ENCODE measurements at regions not wholly inside any gene's neighbourhood (a gene's known extent, or its start where the extent isn't known, plus 50 kb on each side); places are given as distances from the start of the nearest gene placed in this dataset.
"Not testable (repeated sequence)": the region's sequence is repeated elsewhere in the genome, so short reads cannot be mapped to it uniquely, and the experiment has no call there.

- no peak for TF ChIP-seq GABPB1 (CRISPR knock-in tag; IDR thresholded peaks at IDR 0.05)
- no peak for TF ChIP-seq ZNF317 (CRISPR knock-in tag; IDR thresholded peaks at IDR 0.05; ENCODE audit: borderline replicate concordance, low read depth)
Measured at GRCh38 chr20:12847872-12848271, 160.9 kb upstream of the SPTLC3 start (continued).

DNA sequence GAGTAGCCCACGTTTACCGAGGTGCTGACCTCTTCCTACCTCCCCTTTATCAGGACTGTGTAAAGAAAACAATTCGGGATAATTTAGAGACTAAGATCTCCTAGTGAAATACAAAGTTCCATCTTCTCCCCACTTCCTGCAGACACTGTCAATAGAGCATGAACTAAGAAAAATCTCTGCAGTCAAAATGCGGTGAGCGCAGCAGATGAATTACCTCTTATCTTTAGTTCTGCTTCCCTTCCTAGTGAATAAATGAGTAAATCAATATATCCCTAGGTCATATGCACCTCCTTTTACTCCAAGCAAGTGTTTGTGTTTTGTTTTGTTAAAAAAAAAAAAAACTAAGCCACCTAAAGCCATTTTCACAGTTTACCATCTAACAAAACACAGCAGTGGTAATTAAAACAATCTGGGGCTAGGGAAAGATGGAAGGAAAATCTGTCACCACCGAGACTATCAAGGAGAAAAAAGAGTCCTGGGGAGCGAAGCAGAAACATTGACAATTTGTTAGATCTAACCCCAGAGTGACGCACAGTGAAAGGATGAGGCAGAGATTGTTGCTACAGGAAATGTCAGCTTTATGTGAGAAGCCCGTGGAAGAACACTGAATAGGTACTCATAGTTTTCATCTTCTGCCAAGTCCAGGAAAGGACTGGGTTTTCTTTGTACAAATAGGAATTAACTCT, 159.4 kb upstream of the SPTLC3 start:
- Mint-ChIP-seq H3K4me1 (peaks cover 11% of the 10 kb centered on the region), H3K27me3 (ENCODE audit: low read depth) (0 out of 2 replicates have a peak, but pooled peaks cover 3% of the 10 kb centered on the region), H3K9me3 (peaks cover 1% of the 10 kb centered on the region; the same call in 1 of the 2 replicates), H3K4me3 (no peak overlapping the region), H3K27ac (no peak overlapping the region), H3K36me3 (no peaks in the 10 kb centered on the region)
- POLR2A ChIA-PET = no interaction called here
- TF ChIP-seq SOX15 (CRISPR knock-in tag; IDR thresholded peaks at IDR 0.05) (no peak), GTF2I (CRISPR knock-in tag; conservative IDR thresholded peaks at IDR 0.05) (no peak), SP1 (CRISPR knock-in tag; conservative IDR thresholded peaks at IDR 0.05) (no peak), OVOL2 (CRISPR knock-in tag; IDR thresholded peaks at IDR 0.05; ENCODE audit: borderline replicate concordance) (no peak), KAT7 (CRISPR knock-in tag; IDR thresholded peaks at IDR 0.05; ENCODE audit: borderline replicate concordance) (no peak), FOXK1 (CRISPR knock-in tag; IDR thresholded peaks at IDR 0.05) (no peak)
- TF ChIP-seq, protein P1, sequence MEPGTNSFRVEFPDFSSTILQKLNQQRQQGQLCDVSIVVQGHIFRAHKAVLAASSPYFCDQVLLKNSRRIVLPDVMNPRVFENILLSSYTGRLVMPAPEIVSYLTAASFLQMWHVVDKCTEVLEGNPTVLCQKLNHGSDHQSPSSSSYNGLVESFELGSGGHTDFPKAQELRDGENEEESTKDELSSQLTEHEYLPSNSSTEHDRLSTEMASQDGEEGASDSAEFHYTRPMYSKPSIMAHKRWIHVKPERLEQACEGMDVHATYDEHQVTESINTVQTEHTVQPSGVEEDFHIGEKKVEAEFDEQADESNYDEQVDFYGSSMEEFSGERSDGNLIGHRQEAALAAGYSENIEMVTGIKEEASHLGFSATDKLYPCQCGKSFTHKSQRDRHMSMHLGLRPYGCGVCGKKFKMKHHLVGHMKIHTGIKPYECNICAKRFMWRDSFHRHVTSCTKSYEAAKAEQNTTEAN (CRISPR knock-in tag; IDR thresholded peaks at IDR 0.05) = no peak
- ATAC-seq = no peak
- no peak for DNase-seq (ENCODE audit: low spot score)
- CTCF ChIA-PET = interaction anchor here (1.7 kb wide), 1 partner anchor 11 kb away, joined by 5 read pairs; no protein-coding TSS in a partner anchor

- H3K27me3 Mint-ChIP-seq (ENCODE audit: low read depth); ATAC-seq; H3K4me1 Mint-ChIP-seq; DNase-seq (ENCODE audit: low spot score); H3K4me3 Mint-ChIP-seq; H3K27ac Mint-ChIP-seq; POLR2A ChIA-PET: not testable (repeated sequence)
- TF ChIP-seq NFYB (CRISPR knock-in tag; conservative IDR thresholded peaks at IDR 0.05; ENCODE audit: low read depth) = peak; percentile 51; the same call in 1 of the 2 replicates
- Mint-ChIP-seq H3K36me3 (peaks cover 19% of the 10 kb centered on the region), H3K9me3 (peaks cover 39% of the 10 kb centered on the region)
- CTCF ChIA-PET = interaction anchor here (1.7 kb wide), 1 partner anchor 19 kb away, joined by 8 read pairs; no protein-coding TSS in a partner anchor
Measured at GRCh38 chr20:12857643-12858042, 151.1 kb upstream of the SPTLC3 start.

GRCh38 chr20:12860619-12861247, 148.0 kb upstream of the SPTLC3 start:
- peaks cover 24% of the 10 kb centered on the region for H3K9me3 Mint-ChIP-seq
- H3K4me1 Mint-ChIP-seq = no peaks in the 10 kb centered on the region
- POLR2A ChIA-PET = no interaction called here
- ATAC-seq = no peak
- H3K27me3 Mint-ChIP-seq (ENCODE audit: low read depth) = no peaks in the 10 kb centered on the region
- H3K27ac Mint-ChIP-seq = no peak overlapping the region
- H3K4me3 Mint-ChIP-seq = no peak overlapping the region
- H3K36me3 Mint-ChIP-seq = peaks cover 11% of the 10 kb centered on the region
- no peak for DNase-seq (ENCODE audit: low spot score)
- no peak for TF ChIP-seq ETV6 (CRISPR knock-in tag; IDR thresholded peaks at IDR 0.05)
- TF ChIP-seq CREB1 (CRISPR knock-in tag; IDR thresholded peaks at IDR 0.05) = no peak
- no peak for TF ChIP-seq ZNF263 (CRISPR knock-in tag; IDR thresholded peaks at IDR 0.05; ENCODE audit: low read depth)
- TF ChIP-seq ZNF281 (CRISPR knock-in tag; IDR thresholded peaks at IDR 0.05) = no peak
- no peak for TF ChIP-seq CREM (CRISPR knock-in tag; IDR thresholded peaks at IDR 0.05)
- no peak for TF ChIP-seq ZNF232 (CRISPR knock-in tag; IDR thresholded peaks at IDR 0.05)
- TF ChIP-seq, protein P2, sequence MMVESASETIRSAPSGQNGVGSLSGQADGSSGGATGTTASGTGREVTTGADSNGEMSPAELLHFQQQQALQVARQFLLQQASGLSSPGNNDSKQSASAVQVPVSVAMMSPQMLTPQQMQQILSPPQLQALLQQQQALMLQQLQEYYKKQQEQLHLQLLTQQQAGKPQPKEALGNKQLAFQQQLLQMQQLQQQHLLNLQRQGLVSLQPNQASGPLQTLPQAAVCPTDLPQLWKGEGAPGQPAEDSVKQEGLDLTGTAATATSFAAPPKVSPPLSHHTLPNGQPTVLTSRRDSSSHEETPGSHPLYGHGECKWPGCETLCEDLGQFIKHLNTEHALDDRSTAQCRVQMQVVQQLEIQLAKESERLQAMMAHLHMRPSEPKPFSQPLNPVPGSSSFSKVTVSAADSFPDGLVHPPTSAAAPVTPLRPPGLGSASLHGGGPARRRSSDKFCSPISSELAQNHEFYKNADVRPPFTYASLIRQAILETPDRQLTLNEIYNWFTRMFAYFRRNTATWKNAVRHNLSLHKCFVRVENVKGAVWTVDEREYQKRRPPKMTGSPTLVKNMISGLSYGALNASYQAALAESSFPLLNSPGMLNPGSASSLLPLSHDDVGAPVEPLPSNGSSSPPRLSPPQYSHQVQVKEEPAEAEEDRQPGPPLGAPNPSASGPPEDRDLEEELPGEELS (CRISPR knock-in tag; IDR thresholded peaks at IDR 0.05) = no peak
- TF ChIP-seq RORB (CRISPR knock-in tag; IDR thresholded peaks at IDR 0.05) = no peak
- TF ChIP-seq TEAD1 (CRISPR knock-in tag; IDR thresholded peaks at IDR 0.05) = no peak
- no peak for TF ChIP-seq HMGXB4 (CRISPR knock-in tag; IDR thresholded peaks at IDR 0.05)
- TF ChIP-seq MYBL2 (CRISPR knock-in tag; IDR thresholded peaks at IDR 0.05) = no peak
- CTCF ChIA-PET = no interaction called here

All from WTC11 (cell line).